ENCODE measurements at regions not wholly inside any gene's neighbourhood (a gene's known extent, or its start where the extent isn't known, plus 50 kb on each side); places are given as distances from the start of the nearest gene placed in this dataset.

GRCh38 chrX:42531441-42531840 is 246.5 kb downstream of the PPP1R2C start:
- Histone ChIP-seq H3K4me3 (ENCODE audit: low read depth, low read length) (no peak overlapping the region), H3K4me1 (ENCODE audit: control insufficient read depth, insufficient read depth, low read length) (no peaks in the 10 kb centered on the region), H3K27ac (ENCODE audit: low read depth, low read length) (no peak overlapping the region), H3K36me3 (ENCODE audit: control insufficient read depth, insufficient read depth, low read length) (no peaks in the 10 kb centered on the region), H3K9me3 (ENCODE audit: control insufficient read depth, insufficient read depth, low read length) (no peaks in the 10 kb centered on the region), H3K9ac (ENCODE audit: low read depth, low read length) (no peak overlapping the region), H3K27me3 (ENCODE audit: control insufficient read depth, insufficient read depth, low read length) (no peaks in the 10 kb centered on the region)

GRCh38 chrX:42530027-42530426 is 247.9 kb downstream of the PPP1R2C start:
- H3K27ac ChIP-seq (ENCODE audit: low read depth, low read length), result no peak overlapping the region
- no peak overlapping the region for H3K9ac ChIP-seq (ENCODE audit: low read depth, low read length)
- no peaks in the 10 kb centered on the region for H3K36me3 ChIP-seq (ENCODE audit: control insufficient read depth, insufficient read depth, low read length)
- no peaks in the 10 kb centered on the region for H3K9me3 ChIP-seq (ENCODE audit: control insufficient read depth, insufficient read depth, low read length)
- no peaks in the 10 kb centered on the region for H3K4me1 ChIP-seq (ENCODE audit: control insufficient read depth, insufficient read depth, low read length)
- no peak overlapping the region for H3K4me3 ChIP-seq (ENCODE audit: low read depth, low read length)
- H3K27me3 ChIP-seq (ENCODE audit: control insufficient read depth, insufficient read depth, low read length), result no peaks in the 10 kb centered on the region

- no peaks in the 10 kb centered on the region for H3K9me3 ChIP-seq (ENCODE audit: control insufficient read depth, insufficient read depth, low read length)
- no peaks in the 10 kb centered on the region; the same call in 1 of the 2 replicates for H3K27me3 ChIP-seq (ENCODE audit: control insufficient read depth, insufficient read depth, low read length)
- H3K36me3 ChIP-seq (ENCODE audit: control insufficient read depth, insufficient read depth, low read length), result no peaks in the 10 kb centered on the region
- no peak overlapping the region for H3K27ac ChIP-seq (ENCODE audit: low read depth, low read length)
- no peak overlapping the region for H3K4me3 ChIP-seq (ENCODE audit: low read depth, low read length)
- H3K9ac ChIP-seq (ENCODE audit: low read depth, low read length), result no peak overlapping the region
- no peaks in the 10 kb centered on the region for H3K4me1 ChIP-seq (ENCODE audit: control insufficient read depth, insufficient read depth, low read length)
These were observed 253.6 kb downstream of the PPP1R2C start for GRCh38 chrX:42524379-42524778.

GRCh38 chrX:42519666-42520231 is 258.2 kb downstream of the PPP1R2C start:
- Histone ChIP-seq H3K27me3 (ENCODE audit: control insufficient read depth, insufficient read depth, low read length) (no peaks in the 10 kb centered on the region; the same call in 1 of the 2 replicates), H3K9me3 (ENCODE audit: control insufficient read depth, insufficient read depth, low read length) (no peaks in the 10 kb centered on the region), H3K36me3 (ENCODE audit: control insufficient read depth, insufficient read depth, low read length) (no peaks in the 10 kb centered on the region), H3K4me1 (ENCODE audit: control insufficient read depth, insufficient read depth, low read length) (no peaks in the 10 kb centered on the region), H3K4me3 (ENCODE audit: low read depth, low read length) (no peak overlapping the region), H3K9ac (ENCODE audit: low read depth, low read length) (no peak overlapping the region), H3K27ac (ENCODE audit: low read depth, low read length) (no peak overlapping the region)

- no peak overlapping the region for H3K27ac ChIP-seq (ENCODE audit: low read depth, low read length)
- no peaks in the 10 kb centered on the region for H3K27me3 ChIP-seq (ENCODE audit: control insufficient read depth, insufficient read depth, low read length)
- H3K9me3 ChIP-seq (ENCODE audit: control insufficient read depth, insufficient read depth, low read length), result 0 out of 2 replicates have a peak, but pooled peaks cover 3% of the 10 kb centered on the region
These were observed 262.0 kb downstream of the PPP1R2C start for GRCh38 chrX:42515939-42516338.

GRCh38 chrX:42505016-42505415 is 272.9 kb downstream of the PPP1R2C start:
- Histone ChIP-seq H3K27ac (ENCODE audit: low read depth, low read length) (no peak overlapping the region), H3K36me3 (ENCODE audit: control insufficient read depth, insufficient read depth, low read length) (no peaks in the 10 kb centered on the region), H3K27me3 (ENCODE audit: control insufficient read depth, insufficient read depth, low read length) (no peaks in the 10 kb centered on the region), H3K4me3 (ENCODE audit: low read depth, low read length) (no peak overlapping the region), H3K9ac (ENCODE audit: low read depth, low read length) (no peak overlapping the region), H3K4me1 (ENCODE audit: control insufficient read depth, insufficient read depth, low read length) (peaks cover 6% of the 10 kb centered on the region; the same call in 1 of the 2 replicates), H3K9me3 (ENCODE audit: control insufficient read depth, insufficient read depth, low read length) (no peaks in the 10 kb centered on the region; the same call in 1 of the 2 replicates)

More at GRCh38 chrX:42515939-42516338, 262.0 kb downstream of the PPP1R2C start:
- Histone ChIP-seq H3K9ac (ENCODE audit: low read depth, low read length) (no peak overlapping the region), H3K4me1 (ENCODE audit: control insufficient read depth, insufficient read depth, low read length) (no peaks in the 10 kb centered on the region), H3K4me3 (ENCODE audit: low read depth, low read length) (no peak overlapping the region), H3K36me3 (ENCODE audit: control insufficient read depth, insufficient read depth, low read length) (no peaks in the 10 kb centered on the region)

- H3K4me3 ChIP-seq (ENCODE audit: low read depth, low read length), result no peak overlapping the region
- H3K27ac ChIP-seq (ENCODE audit: low read depth, low read length), result no peak overlapping the region
- H3K9me3 ChIP-seq (ENCODE audit: control insufficient read depth, insufficient read depth, low read length), result no peaks in the 10 kb centered on the region
- peaks cover 1% of the 10 kb centered on the region; the same call in 1 of the 2 replicates for H3K4me1 ChIP-seq (ENCODE audit: control insufficient read depth, insufficient read depth, low read length)
- H3K9ac ChIP-seq (ENCODE audit: low read depth, low read length), result no peak overlapping the region
- no peaks in the 10 kb centered on the region for H3K36me3 ChIP-seq (ENCODE audit: control insufficient read depth, insufficient read depth, low read length)
- peaks cover 4% of the 10 kb centered on the region; the same call in 1 of the 2 replicates for H3K27me3 ChIP-seq (ENCODE audit: control insufficient read depth, insufficient read depth, low read length)
These were observed 278.3 kb downstream of the PPP1R2C start for GRCh38 chrX:42499620-42500019.

GRCh38 chrX:42497356-42497755 is 280.6 kb downstream of the PPP1R2C start:
- no peaks in the 10 kb centered on the region for H3K9me3 ChIP-seq (ENCODE audit: control insufficient read depth, insufficient read depth, low read length)
- no peak overlapping the region for H3K27ac ChIP-seq (ENCODE audit: low read depth, low read length)
- no peak overlapping the region for H3K4me3 ChIP-seq (ENCODE audit: low read depth, low read length)
- H3K27me3 ChIP-seq (ENCODE audit: control insufficient read depth, insufficient read depth, low read length), result peaks cover 4% of the 10 kb centered on the region; the same call in 1 of the 2 replicates
- no peaks in the 10 kb centered on the region for H3K36me3 ChIP-seq (ENCODE audit: control insufficient read depth, insufficient read depth, low read length)
- H3K9ac ChIP-seq (ENCODE audit: low read depth, low read length), result no peak overlapping the region
- H3K4me1 ChIP-seq (ENCODE audit: control insufficient read depth, insufficient read depth, low read length), result no peaks in the 10 kb centered on the region

GRCh38 chrX:42496239-42496638 is 281.7 kb downstream of the PPP1R2C start:
- H3K9ac ChIP-seq (ENCODE audit: low read depth, low read length), result no peak overlapping the region
- H3K9me3 ChIP-seq (ENCODE audit: control insufficient read depth, insufficient read depth, low read length), result no peaks in the 10 kb centered on the region
- H3K4me3 ChIP-seq (ENCODE audit: low read depth, low read length), result no peak overlapping the region
- H3K27ac ChIP-seq (ENCODE audit: low read depth, low read length), result no peak overlapping the region
- H3K36me3 ChIP-seq (ENCODE audit: control insufficient read depth, insufficient read depth, low read length), result no peaks in the 10 kb centered on the region
- peaks cover 4% of the 10 kb centered on the region; the same call in 1 of the 2 replicates for H3K27me3 ChIP-seq (ENCODE audit: control insufficient read depth, insufficient read depth, low read length)
- H3K4me1 ChIP-seq (ENCODE audit: control insufficient read depth, insufficient read depth, low read length), result no peaks in the 10 kb centered on the region

- Histone ChIP-seq H3K4me1 (ENCODE audit: control insufficient read depth, insufficient read depth, low read length) (no peaks in the 10 kb centered on the region), H3K4me3 (ENCODE audit: low read depth, low read length) (no peak overlapping the region), H3K9ac (ENCODE audit: low read depth, low read length) (no peak overlapping the region), H3K36me3 (ENCODE audit: control insufficient read depth, insufficient read depth, low read length) (no peaks in the 10 kb centered on the region), H3K9me3 (ENCODE audit: control insufficient read depth, insufficient read depth, low read length) (no peaks in the 10 kb centered on the region), H3K27me3 (ENCODE audit: control insufficient read depth, insufficient read depth, low read length) (peaks cover 4% of the 10 kb centered on the region; the same call in 1 of the 2 replicates), H3K27ac (ENCODE audit: low read depth, low read length) (no peak overlapping the region)
These were observed 282.8 kb downstream of the PPP1R2C start for GRCh38 chrX:42495139-42495538.

- Histone ChIP-seq H3K27me3 (ENCODE audit: control insufficient read depth, insufficient read depth, low read length) (no peaks in the 10 kb centered on the region), H3K9me3 (ENCODE audit: control insufficient read depth, insufficient read depth, low read length) (no peaks in the 10 kb centered on the region), H3K36me3 (ENCODE audit: control insufficient read depth, insufficient read depth, low read length) (no peaks in the 10 kb centered on the region), H3K4me1 (ENCODE audit: control insufficient read depth, insufficient read depth, low read length) (no peaks in the 10 kb centered on the region), H3K27ac (ENCODE audit: low read depth, low read length) (no peak overlapping the region), H3K9ac (ENCODE audit: low read depth, low read length) (no peak overlapping the region), H3K4me3 (ENCODE audit: low read depth, low read length) (no peak overlapping the region)
These were observed 286.6 kb downstream of the PPP1R2C start for GRCh38 chrX:42491137-42491907.
